ENCODE measurements at regions not wholly inside any gene's neighbourhood (a gene's known extent, or its start where the extent isn't known, plus 50 kb on each side); places are given as distances from the start of the nearest gene placed in this dataset.

GRCh38 chr18:30512872-30513271, 529.7 kb downstream of the DSC3 start:
- Histone ChIP-seq H3K27ac (replicated peaks) (no peak overlapping the region), H3K4me3 (replicated peaks; ENCODE audit: insufficient read depth, low read length) (no peak overlapping the region), H3K27me3 (ENCODE audit: insufficient read depth, poor library complexity, severe bottlenecking) (no peaks in the 10 kb centered on the region)
- TF ChIP-seq GABPA (IDR thresholded peaks at IDR 0.05; ENCODE audit: low read depth), result no peak
- TF ChIP-seq, protein P1, sequence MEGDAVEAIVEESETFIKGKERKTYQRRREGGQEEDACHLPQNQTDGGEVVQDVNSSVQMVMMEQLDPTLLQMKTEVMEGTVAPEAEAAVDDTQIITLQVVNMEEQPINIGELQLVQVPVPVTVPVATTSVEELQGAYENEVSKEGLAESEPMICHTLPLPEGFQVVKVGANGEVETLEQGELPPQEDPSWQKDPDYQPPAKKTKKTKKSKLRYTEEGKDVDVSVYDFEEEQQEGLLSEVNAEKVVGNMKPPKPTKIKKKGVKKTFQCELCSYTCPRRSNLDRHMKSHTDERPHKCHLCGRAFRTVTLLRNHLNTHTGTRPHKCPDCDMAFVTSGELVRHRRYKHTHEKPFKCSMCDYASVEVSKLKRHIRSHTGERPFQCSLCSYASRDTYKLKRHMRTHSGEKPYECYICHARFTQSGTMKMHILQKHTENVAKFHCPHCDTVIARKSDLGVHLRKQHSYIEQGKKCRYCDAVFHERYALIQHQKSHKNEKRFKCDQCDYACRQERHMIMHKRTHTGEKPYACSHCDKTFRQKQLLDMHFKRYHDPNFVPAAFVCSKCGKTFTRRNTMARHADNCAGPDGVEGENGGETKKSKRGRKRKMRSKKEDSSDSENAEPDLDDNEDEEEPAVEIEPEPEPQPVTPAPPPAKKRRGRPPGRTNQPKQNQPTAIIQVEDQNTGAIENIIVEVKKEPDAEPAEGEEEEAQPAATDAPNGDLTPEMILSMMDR (IDR thresholded peaks at IDR 0.05; ENCODE audit: insufficient read depth, low read length), result no peak
- TF ChIP-seq, protein P2, sequence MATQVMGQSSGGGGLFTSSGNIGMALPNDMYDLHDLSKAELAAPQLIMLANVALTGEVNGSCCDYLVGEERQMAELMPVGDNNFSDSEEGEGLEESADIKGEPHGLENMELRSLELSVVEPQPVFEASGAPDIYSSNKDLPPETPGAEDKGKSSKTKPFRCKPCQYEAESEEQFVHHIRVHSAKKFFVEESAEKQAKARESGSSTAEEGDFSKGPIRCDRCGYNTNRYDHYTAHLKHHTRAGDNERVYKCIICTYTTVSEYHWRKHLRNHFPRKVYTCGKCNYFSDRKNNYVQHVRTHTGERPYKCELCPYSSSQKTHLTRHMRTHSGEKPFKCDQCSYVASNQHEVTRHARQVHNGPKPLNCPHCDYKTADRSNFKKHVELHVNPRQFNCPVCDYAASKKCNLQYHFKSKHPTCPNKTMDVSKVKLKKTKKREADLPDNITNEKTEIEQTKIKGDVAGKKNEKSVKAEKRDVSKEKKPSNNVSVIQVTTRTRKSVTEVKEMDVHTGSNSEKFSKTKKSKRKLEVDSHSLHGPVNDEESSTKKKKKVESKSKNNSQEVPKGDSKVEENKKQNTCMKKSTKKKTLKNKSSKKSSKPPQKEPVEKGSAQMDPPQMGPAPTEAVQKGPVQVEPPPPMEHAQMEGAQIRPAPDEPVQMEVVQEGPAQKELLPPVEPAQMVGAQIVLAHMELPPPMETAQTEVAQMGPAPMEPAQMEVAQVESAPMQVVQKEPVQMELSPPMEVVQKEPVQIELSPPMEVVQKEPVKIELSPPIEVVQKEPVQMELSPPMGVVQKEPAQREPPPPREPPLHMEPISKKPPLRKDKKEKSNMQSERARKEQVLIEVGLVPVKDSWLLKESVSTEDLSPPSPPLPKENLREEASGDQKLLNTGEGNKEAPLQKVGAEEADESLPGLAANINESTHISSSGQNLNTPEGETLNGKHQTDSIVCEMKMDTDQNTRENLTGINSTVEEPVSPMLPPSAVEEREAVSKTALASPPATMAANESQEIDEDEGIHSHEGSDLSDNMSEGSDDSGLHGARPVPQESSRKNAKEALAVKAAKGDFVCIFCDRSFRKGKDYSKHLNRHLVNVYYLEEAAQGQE (IDR thresholded peaks at IDR 0.05; ENCODE audit: insufficient replicate concordance, low read depth), result no peak
- DNase-seq (ENCODE audit: low read depth in 1 of 2, low spot score in 1 of 2), result no peak

- Histone ChIP-seq H3K27ac (replicated peaks) (no peak overlapping the region), H3K27me3 (ENCODE audit: insufficient read depth, poor library complexity, severe bottlenecking) (no peaks in the 10 kb centered on the region), H3K4me3 (replicated peaks; ENCODE audit: insufficient read depth, low read length) (no peak overlapping the region)
- no peak for DNase-seq (ENCODE audit: low read depth in 1 of 2, low spot score in 1 of 2)
- TF ChIP-seq, protein P2 (IDR thresholded peaks at IDR 0.05; ENCODE audit: insufficient replicate concordance, low read depth), result no peak
- TF ChIP-seq POLR2AphosphoS5 (IDR thresholded peaks at IDR 0.05; ENCODE audit: low read depth) (no peak), SPI1 (IDR thresholded peaks at IDR 0.05; ENCODE audit: borderline replicate concordance, low read depth) (no peak), GABPA (IDR thresholded peaks at IDR 0.05; ENCODE audit: low read depth) (no peak)
- TF ChIP-seq, protein P1 (IDR thresholded peaks at IDR 0.05; ENCODE audit: insufficient read depth, low read length), result no peak
These were observed 531.7 kb downstream of the DSC3 start for GRCh38 chr18:30510882-30511281.

DNA sequence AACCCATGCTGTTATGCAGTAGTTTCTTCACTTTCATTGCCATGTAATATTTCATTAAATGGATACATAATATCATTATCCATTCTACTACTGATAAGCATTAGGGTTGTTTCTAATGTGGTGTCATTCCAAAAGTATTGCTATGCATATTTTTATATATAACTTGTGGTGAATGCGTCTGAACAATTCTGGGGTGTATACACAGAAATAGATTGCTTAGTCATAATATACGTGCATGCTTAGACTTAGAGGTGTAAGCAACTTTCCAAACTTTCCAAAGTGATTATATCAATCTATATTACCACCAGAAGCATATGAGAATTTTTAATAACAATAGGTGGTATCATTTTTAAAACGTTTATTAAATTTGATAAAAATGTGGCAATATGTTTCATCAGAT, 540.9 kb downstream of the DSC3 start:
- H3K27me3 ChIP-seq (ENCODE audit: insufficient read depth, poor library complexity, severe bottlenecking), result no peaks in the 10 kb centered on the region
- no peak overlapping the region for H3K27ac ChIP-seq (replicated peaks)
- DNase-seq (ENCODE audit: low read depth in 1 of 2, low spot score in 1 of 2), result no peak
- TF ChIP-seq, protein P2 (IDR thresholded peaks at IDR 0.05; ENCODE audit: insufficient replicate concordance, low read depth), result no peak
- TF ChIP-seq, protein P1 (IDR thresholded peaks at IDR 0.05; ENCODE audit: insufficient read depth, low read length), result no peak
- TF ChIP-seq POLR2AphosphoS5 (IDR thresholded peaks at IDR 0.05; ENCODE audit: low read depth) (no peak), SPI1 (IDR thresholded peaks at IDR 0.05; ENCODE audit: borderline replicate concordance, low read depth) (no peak), GABPA (IDR thresholded peaks at IDR 0.05; ENCODE audit: low read depth) (no peak)
- no peak overlapping the region for H3K4me3 ChIP-seq (replicated peaks; ENCODE audit: insufficient read depth, low read length)
